ENCODE measurements at regions not wholly inside any gene's neighbourhood (a gene's known extent, or its start where the extent isn't known, plus 50 kb on each side); places are given as distances from the start of the nearest gene placed in this dataset.
"Not testable (repeated sequence)": the region's sequence is repeated elsewhere in the genome, so short reads cannot be mapped to it uniquely, and the experiment has no call there.

- no peak for TF ChIP-seq CTCF (IDR thresholded peaks at IDR 0.05; ENCODE audit: unreplicated experiment in 3 of 3)
- Mint-ChIP-seq H3K9me3 (no peaks in the 10 kb centered on the region), H3K27ac (no peak overlapping the region), H3K4me3 (no peak overlapping the region), H3K36me3 (ENCODE audit: low read depth) (no peaks in the 10 kb centered on the region), H3K27me3 (ENCODE audit: low read depth) (peaks cover 12% of the 10 kb centered on the region), H3K4me1 (no peaks in the 10 kb centered on the region)
Observed at GRCh38 chr12:131208425-131208824, 254.7 kb downstream of the ADGRD1 start.

GRCh38 chr12:131209082-131210070, 255.7 kb downstream of the ADGRD1 start:
- H3K27me3 Mint-ChIP-seq (ENCODE audit: low read depth) = peaks cover 17% of the 10 kb centered on the region
- no peaks in the 10 kb centered on the region for H3K36me3 Mint-ChIP-seq (ENCODE audit: low read depth)
- H3K4me3 Mint-ChIP-seq = no peak overlapping the region
- no peak overlapping the region for H3K27ac Mint-ChIP-seq
- TF ChIP-seq CTCF (IDR thresholded peaks at IDR 0.05; ENCODE audit: unreplicated experiment in 3 of 3) = no peak
- no peaks in the 10 kb centered on the region for H3K9me3 Mint-ChIP-seq
- H3K4me1 Mint-ChIP-seq = no peaks in the 10 kb centered on the region

DNA sequence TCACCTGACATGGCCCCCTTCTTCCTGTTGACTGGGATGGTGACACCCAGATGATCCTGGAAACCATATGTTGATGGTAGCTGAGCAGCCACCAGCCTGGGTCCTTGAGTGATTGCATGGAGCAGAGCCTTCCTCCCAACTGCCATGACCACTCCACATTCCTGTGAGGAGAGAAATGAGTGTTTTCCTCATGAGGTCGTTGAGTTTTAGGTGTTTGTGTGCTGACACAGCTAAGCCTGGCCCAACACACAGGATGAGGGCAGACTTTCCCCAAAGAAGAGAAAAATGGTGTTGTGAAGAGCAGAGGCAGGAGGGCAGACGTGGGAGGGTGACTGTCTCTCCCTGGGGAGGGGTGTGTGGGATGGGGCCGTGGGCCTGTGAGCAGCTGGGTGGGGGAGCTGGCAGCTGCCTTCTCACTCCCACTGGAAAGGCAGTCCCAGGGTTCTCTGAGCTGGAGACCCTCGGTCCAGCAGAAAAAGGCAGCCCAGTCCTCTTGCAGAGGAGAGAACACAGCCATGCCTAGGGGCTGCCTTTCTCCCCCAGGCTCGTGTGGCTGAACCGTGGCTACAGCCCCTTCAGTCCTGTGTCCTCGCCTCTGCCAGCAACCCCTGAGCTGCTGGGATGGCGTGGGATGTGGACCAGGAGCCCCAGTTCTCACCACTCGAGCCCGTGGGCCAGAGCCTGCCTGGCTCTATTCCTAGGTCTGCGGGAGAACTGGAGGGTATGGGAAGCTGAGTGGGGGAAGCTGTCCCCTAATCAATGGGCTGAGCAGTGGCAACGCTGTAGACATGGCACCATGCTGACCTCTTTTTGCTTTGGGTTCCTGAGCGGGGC, 257.0 kb downstream of the ADGRD1 start:
- H3K27ac Mint-ChIP-seq = no peak overlapping the region

GRCh38 chr12:131211340-131211938, 257.7 kb downstream of the ADGRD1 start:
- H3K4me1 Mint-ChIP-seq = no peaks in the 10 kb centered on the region
- H3K4me3 Mint-ChIP-seq = no peak overlapping the region
- H3K36me3 Mint-ChIP-seq (ENCODE audit: low read depth) = no peaks in the 10 kb centered on the region
- H3K9me3 Mint-ChIP-seq = no peaks in the 10 kb centered on the region
- no peak for TF ChIP-seq CTCF (IDR thresholded peaks at IDR 0.05; ENCODE audit: unreplicated experiment in 3 of 3)
- no peak overlapping the region for H3K27ac Mint-ChIP-seq
- H3K27me3 Mint-ChIP-seq (ENCODE audit: low read depth) = peaks cover 18% of the 10 kb centered on the region

More for the DNA sequence above, 257.0 kb downstream of the ADGRD1 start:
- Mint-ChIP-seq H3K27me3 (ENCODE audit: low read depth) (peaks cover 15% of the 10 kb centered on the region), H3K36me3 (ENCODE audit: low read depth) (no peaks in the 10 kb centered on the region), H3K9me3 (no peaks in the 10 kb centered on the region), H3K4me3 (no peak overlapping the region), H3K4me1 (no peaks in the 10 kb centered on the region)
- no peak for TF ChIP-seq CTCF (IDR thresholded peaks at IDR 0.05; ENCODE audit: unreplicated experiment in 3 of 3)

DNA sequence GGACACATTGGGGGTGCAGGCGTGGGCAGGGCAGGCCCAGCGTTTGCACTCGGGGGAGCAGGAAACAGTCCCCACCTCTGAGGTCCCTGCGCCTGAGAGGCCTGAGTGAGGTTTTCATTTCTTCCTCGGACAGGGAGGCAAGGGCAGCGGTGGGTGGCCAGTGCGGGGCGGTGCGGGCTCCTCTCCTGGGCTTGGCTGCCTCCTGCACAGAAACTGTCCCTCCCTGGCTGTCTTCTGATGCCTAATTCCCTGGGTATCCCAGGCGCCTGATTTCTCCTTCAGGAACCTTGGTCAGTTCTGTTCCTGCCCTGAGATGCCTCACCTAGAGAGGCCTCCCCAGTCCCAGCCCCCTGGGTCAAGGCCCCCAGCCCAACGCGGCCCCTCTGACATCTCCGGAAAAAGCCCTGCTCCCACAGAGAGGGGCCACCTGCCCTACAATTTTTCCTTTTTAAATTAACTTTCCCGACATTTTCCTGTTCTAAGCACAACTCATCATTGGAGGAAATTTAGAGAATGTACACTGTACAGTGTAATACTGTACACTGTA, 260.3 kb downstream of the ADGRD1 start:
- TF ChIP-seq CTCF (IDR thresholded peaks at IDR 0.05; ENCODE audit: unreplicated experiment in 3 of 3) = no peak
- Mint-ChIP-seq H3K9me3 (no peaks in the 10 kb centered on the region), H3K36me3 (ENCODE audit: low read depth) (no peaks in the 10 kb centered on the region), H3K27me3 (ENCODE audit: low read depth) (peaks cover 32% of the 10 kb centered on the region), H3K27ac (no peak overlapping the region), H3K4me3 (no peak overlapping the region), H3K4me1 (peaks cover 17% of the 10 kb centered on the region)

- H3K4me3 Mint-ChIP-seq; H3K36me3 Mint-ChIP-seq (ENCODE audit: low read depth); H3K27ac Mint-ChIP-seq; H3K9me3 Mint-ChIP-seq: not testable (repeated sequence)
- Mint-ChIP-seq H3K4me1 (peaks cover 17% of the 10 kb centered on the region), H3K27me3 (ENCODE audit: low read depth) (peaks cover 32% of the 10 kb centered on the region)
Observed at GRCh38 chr12:131214936-131215335, 261.2 kb downstream of the ADGRD1 start.

- H3K9me3 Mint-ChIP-seq; H3K36me3 Mint-ChIP-seq (ENCODE audit: low read depth); H3K27ac Mint-ChIP-seq; H3K4me3 Mint-ChIP-seq: not testable (repeated sequence)
- Mint-ChIP-seq H3K27me3 (ENCODE audit: low read depth) (peaks cover 36% of the 10 kb centered on the region), H3K4me1 (peaks cover 17% of the 10 kb centered on the region)
Observed at GRCh38 chr12:131216587-131216986, 262.9 kb downstream of the ADGRD1 start.
